HG03025 (cell line): ENCODE measurements at regions not wholly inside any gene's neighbourhood (a gene's known extent, or its start where the extent isn't known, plus 50 kb on each side); places are given as distances from the start of the nearest gene placed in this dataset.
"Not testable (repeated sequence)": the region's sequence is repeated elsewhere in the genome, so short reads cannot be mapped to it uniquely, and the experiment has no call there.

Source experiments
- ATAC-seq: cut with Tn5 transposase; IDR thresholded peaks from one replicate; pipeline ENCODE4 v1.9.1; 2021; ENCODE audit warnings: mild to moderate bottlenecking, moderate library complexity; ENCODE audit not compliant: unreplicated experiment, low FRiP score

DNA sequence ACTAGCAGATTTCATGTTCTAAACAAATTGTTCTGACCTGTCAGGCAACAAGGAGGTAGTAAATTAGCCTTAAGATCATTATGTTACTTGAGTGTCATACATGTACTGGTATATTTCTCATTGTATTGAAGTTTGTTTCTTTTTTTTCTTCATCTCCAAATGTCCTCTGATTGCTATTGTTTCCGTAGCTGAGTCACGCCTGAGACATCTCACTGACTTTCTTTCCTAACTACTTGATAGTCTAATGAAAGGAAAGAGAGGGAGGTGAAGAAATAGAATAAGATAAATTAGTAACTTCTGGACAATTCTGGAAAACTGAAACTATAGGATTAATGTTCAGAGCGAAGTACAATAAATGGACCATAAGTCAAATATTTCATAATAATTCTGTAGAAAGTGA lies 1049.9 kb downstream of the TSN start:
- ATAC-seq, result no peak

DNA sequence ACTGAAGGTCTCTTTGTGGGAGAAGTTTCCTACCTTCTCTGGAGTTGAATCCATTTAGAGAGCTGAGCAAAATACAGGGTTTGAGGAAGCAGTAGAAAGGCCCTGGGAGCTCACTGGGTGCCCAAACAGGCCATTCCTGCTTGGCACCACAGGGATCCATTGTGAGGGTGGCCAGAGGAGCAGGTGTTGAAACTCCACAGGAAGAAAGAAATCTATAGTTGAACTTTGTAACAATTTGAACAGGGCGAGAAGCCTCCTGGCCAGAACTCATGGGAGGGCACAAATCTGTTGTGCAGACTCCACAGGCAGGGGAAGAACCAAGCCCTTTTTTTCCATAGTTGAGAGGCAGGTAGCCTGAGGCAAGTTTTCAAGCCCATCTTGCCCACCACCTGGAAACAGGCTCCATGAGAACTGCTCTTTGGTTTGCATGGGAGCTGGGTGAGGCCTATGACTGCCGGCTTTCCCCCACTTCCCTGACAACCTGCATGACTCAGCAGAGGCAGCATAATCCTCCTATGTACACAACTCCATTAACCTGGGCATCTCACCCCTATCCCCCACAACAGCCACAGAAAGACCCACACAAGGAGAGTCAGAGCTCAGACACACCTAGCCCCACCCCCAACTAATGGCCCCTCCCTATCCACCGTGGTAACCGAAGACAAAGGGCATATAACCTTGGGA lies 1053.0 kb downstream of the TSN start:
- no peak for ATAC-seq

DNA sequence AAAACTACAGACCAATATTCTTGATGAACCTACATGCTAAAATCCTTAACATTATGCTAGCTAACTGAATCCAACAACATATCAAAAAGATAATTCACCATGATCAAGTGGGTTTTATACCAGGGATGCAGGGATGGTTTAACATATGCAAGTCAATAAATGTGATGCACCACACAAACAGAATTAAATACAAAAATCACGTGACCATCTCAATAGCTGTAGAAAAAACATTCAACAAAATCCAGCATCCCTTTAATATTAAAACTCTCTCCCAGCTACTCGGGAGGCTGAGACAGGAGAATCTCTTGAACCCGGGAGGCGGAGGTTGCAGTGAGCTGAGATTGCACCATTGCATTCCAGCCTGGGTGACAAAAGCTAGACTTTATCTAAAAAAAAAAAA lies 1056.8 kb downstream of the TSN start:
- not testable (repeated sequence) for ATAC-seq

DNA sequence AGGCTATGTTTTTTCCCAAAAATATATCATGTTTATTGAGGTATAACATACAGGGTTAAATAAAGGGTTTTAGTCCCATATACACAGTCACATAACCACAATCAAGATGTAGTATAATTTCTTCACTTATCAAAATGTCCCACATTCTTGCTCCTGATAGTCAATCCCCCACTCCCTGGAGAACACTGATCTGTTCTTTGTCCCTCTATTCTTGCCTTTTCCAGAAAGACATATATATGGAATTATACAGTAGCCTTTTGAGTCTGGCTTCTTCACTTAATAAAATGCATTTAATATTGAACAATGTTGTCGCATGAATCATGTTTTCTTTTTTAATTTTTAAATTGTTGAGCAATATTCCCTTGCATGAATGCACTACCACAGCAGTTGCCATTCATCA lies 1059.7 kb downstream of the TSN start:
- ATAC-seq, result no peak

DNA sequence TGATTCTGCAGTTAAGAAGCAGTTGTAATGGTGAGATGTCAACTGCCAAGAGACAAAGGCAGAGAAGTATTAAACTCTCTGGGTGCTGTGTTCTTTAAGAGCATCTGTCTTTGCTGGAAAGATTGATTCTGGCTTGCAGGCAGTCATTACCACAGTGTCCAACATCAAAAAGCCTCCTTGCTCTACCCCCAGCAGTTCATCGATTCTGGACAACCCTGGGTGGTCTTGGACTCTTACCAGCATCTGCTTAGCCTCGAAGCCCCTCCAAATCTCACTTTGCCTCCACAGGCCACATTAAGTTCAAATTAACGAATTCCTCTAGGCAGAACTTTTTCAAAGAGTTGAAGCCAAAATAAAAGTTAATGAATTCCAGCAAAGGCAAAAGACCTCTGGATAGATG lies 1061.4 kb downstream of the TSN start:
- ATAC-seq, result no peak

DNA sequence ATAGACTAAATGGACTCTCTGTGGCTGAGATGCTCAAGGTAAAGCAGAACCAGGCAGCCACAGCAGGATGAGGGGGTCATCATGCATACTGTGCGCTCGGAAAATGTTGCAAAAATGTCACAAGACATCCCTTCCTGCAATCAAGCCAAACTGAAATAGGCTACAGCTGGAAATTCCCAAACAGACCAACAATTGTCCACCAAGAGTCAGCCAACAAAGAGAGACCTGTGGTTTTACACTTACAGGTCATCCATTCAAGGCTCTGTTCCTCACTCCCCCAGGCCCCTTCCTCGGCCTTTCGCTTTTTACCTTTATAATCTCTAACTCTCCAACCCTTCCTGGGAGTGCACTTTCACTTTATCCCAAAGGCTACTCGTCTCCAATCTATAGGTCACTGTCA lies 1066.9 kb downstream of the TSN start:
- no peak for ATAC-seq

DNA sequence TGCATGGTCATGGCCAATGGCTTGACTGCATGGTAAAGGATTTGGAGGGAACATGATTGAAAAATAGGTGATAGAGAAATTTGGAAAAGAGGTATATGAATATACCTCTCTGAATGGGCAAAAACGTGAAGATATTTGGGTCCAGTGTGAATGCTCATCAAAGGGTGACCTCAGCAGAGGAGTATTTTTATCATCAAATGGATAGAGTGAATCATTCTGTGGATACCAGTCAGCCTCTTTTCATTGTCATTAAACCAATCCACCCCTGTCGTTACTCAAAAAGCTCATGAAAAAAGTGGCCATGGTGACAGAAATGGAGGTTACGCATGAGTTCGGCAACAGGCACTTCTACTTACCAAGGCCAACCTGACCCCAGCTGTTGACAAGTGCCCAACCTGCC lies 1074.7 kb downstream of the TSN start:
- ATAC-seq, result no peak

DNA sequence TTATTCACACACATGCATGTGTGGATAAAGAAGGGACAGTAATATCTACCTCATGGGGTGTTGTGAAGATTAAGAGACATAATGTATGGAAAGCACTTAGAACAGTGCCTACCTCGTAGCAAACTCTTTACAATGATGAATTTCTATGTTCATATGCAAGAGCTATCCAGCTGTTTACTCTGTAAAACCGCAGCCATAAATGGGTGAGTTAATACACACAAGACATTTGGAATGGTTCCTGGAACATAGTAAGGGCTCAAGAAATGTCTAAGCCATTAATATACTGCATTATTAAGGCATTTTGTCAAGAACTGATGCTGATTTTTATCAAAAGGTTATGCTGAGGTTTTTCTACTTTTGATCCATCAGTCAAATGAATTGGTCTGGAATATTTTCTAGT lies 1076.2 kb downstream of the TSN start:
- no peak for ATAC-seq

DNA sequence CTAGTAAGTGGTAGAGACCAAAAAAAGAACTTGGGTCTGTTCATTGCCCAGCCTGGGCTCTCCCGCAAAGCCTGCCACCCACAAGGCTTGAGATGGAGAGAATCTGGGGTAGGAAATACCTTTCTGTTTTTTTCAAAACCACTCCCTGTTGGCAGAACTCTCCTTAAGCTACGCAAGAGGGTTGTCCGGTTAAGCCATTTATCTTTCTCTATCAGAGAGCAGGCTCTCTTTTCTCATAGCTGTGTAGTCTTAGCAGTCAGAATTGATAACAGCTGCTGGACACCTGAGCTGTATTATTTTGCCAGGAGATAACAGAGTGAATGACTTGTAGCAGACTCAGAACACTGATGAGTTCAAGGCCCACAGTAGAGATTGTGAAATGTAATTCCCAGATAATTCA lies 1088.1 kb downstream of the TSN start:
- no peak for ATAC-seq

DNA sequence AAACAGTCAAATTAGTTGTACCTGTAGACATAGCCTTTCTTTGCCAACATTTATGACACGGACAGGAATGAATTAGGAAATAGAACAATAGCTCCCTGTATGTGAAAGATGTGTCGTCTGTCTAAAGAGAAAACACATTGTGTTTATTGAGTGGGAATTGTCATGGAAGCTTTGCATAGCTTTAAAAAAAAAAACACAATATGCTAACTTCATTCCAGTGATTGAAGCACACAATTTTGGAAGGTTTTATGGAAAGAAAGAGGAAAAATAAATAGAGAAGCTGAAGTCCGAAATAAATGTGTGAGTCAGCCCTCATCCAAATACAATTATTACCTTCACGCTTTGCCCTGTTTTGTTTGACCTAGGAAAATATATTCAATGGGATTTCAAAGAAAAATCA lies 1095.7 kb downstream of the TSN start:
- ATAC-seq, result no peak

DNA sequence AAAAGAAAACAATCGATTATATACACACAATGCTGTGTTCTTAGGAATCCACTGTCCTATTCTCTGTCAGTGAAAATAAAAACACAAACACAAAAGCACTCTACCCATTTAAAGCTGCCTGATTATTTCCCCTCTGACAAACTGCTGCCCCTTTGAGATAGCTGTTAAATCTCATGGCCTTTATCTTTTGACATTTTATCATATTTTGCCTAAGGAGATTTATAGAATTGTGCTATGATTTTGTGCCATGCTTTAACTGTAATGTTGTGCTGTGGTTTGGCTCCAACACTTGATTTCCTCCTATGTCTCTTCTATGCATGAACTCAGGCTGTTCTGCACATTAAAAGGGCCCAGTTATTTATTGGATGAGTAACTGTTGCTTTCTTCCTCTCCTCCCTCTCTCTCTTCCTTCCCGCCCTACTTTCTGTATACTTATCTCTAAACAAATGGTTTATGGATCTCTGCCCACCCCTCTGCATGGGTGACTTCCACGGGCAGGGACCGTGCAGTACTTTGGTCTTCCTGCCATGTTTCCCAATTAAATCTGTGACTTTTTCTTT lies 1096.6 kb downstream of the TSN start:
- no peak for ATAC-seq

DNA sequence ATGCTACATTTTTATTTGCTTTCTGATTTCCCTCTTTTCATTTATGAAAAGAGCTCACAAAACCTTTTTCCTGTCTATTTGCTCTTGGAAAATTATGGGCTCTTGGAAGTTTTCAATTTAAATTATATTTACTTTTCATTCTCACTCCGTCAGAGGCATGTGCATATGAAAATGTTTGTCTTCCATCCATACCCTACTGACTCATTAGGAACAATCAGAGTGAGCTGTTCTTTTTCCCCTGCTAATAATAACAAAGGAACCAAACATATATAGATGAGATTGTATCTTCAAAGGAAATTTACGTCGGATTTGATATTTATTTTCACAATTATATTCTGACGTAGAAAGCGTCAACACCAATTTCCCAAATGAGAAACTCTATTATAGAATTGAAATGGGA lies 1101.2 kb downstream of the TSN start:
- ATAC-seq, result no peak

DNA sequence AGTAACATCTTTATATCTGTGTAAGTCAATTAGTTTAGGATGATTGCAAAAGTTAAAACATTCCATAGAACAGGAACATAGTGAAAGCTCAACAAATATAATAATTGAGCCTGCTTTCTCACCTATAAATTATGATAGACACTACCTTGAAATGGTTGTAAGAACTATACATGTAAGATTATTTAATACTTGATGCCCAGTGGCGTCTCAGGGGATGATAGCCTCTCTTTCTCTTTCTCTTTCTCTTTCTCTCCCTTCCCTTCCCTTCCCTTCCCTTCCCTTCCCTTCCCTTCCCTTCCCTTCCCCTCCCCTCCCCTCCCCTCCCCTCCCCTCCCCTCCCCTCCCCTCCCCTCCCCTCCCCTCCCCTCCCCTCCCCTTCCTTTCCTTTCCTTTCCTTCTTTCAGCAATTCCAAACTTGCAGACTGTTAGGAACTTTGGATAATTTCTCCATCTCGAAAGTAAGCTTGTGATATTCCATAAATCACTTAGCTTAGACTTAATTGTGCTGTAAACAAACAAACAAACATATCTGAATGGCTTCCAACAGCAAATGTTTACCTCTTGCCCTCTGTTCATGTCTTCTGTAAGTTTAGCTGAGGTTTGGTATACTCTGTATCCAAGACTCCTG lies 1102.7 kb downstream of the TSN start:
- ATAC-seq, result no peak

DNA sequence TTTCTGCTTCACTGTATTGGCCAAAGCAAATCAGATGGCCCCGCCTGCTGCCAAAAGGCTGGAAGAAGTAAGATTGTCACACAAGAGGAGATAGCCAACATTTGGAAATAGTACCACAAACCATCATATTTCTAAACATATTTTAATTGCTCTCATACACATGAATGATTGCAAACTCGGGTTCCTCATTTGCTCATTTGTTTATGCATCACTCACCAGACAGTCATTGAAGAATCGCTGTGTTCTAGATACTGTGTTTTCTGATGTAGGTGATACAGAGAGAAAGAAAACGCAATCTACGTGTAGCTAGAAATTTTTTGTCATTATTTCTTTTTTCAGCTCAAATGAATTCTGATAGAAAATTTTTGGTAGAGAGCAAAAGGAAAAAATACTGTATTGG lies 1103.4 kb downstream of the TSN start:
- no peak for ATAC-seq

DNA sequence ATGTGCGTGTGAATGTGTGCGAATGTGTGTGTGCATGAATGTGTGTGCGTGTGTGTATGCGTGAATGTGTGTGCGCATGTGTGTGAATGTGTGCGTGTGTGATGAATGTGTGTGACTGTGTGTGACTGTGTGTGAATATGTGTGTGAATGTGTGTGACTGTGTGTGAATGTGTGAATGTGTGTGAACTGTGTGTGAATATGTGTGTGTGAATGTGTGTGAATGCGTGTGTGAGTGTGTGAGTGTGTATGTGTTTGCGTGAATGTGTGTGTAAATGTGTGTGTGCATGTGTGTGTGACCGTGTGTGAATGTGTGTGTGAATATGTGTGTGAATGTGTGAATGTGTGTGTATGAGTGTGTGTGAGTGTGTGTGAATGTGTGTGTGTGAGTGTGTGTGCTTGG lies 1103.8 kb downstream of the TSN start:
- ATAC-seq, result no peak

DNA sequence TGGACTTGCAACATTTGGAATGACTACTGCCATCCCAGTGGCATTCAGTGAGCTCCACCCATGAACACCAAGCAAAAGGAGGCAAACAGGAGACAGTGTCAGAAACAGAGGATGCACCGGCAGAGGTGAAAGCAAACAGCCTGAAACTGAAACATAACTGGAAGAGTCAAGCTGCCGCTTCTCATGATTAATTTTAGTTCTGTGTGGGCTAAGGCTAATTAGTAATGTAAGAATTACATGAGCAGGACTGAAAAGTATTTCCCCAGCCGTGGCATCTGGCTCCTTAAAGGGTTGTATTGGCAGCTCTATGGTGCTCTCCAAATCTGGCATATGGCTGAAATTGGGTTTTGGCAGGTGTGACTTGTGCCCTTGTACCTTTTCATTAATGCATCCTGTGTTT lies 1108.1 kb downstream of the TSN start:
- ATAC-seq, result peak; percentile 64

DNA sequence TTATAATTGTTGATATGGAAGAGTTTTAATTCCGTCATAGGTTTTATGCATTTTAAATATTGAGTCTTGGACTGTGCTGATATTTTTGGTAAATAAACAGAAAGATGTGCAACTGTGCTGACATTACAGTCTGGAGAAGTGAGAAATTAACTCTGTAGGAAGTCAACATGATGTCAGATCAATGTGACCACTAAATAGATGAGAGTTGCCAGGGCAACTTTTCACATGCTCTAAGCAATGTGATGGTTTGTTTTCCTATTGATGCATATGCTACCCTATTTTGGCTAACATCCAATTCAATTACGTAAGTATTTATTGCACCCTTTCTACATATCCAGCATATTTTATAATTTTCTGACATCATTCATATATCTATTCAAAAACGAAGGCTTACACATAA lies 1109.3 kb downstream of the TSN start:
- no peak for ATAC-seq

DNA sequence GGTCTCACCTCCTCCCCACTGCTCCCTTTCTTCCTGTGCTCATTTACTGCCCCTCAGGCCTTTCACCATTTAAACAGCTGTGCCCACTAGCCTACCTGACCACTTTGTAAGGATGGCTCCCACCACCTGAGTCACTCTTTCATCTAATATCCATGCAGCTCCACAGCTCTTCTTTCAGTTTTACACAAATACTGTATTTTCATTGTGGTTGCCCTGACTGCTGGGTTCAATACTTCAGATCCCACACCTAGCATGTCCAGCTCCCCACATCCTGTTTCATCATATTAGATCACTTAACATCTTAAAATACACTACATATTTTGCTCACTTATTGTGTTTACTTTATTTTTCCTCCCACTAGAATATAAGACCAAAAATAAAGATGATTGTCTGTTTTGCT lies 1110.6 kb downstream of the TSN start:
- ATAC-seq, result no peak

DNA sequence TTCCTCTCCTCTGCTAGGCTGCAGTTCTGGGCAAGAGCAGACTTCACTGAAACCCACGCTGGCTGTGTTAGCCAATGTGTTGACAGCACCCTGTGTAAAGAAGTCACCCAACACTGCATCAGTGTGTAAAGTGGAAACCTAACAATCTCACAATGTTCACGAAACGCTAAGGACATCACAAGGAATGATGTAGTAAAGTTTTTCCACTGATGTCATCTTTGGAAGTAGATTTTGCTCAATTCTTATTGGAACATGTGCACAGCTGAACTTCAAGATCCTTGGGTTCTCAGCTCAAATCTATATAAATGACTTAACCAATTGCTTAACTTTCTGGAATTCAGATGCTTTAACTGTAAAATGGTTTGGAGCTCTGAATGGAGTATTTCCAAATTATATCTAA lies 1112.5 kb downstream of the TSN start:
- ATAC-seq, result no peak

DNA sequence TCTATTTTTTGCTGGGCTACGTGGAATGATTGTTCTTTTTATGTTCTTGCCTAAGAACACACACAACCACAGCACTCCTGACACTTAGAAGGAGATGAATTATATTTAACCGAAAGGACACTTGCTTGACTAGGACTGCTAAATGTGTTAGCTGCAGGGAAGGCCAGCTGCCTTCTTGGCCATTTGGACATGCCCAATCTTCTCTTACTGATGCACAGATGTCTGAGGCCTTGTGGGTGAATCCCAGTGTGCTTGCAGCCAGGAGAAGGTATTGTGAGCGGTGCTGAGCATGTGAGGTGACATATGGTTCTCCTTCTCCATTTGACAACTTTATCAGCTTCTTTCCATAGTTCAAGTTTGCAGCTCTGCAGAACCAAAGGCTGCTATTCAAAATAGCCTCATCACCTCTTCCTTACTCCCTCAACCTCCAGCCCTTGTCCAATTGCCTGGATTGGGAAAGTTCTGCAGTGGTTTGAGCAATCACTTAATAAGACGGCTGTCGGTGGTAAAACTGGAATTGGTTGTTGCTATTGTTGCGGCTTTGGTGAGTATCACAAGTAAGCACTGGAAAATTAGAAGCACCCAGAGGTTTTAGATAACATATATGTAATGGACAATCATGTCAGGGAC lies 1113.3 kb downstream of the TSN start:
- no peak for ATAC-seq

DNA sequence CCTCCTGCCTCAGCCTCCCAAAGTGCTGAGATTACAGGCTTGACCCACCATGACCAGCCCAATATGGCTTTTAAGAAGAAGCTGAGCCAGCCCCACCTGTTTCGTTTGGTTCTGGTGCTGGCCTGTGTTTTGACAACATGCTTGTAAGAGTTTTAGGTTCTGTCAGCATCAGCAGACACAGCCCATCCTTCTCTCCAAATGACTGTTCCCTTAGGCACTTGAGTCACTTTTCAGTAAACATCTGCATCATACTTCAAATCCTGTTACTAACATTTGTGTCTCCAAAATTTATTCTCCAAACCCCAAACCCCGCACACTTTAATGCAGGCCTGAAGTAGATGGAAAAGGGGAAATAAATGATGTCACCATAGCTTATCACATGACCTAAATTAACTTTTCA lies 1118.5 kb downstream of the TSN start:
- ATAC-seq, result no peak
